NB4 (cell line): ENCODE measurements at regions not wholly inside any gene's neighbourhood (a gene's known extent, or its start where the extent isn't known, plus 50 kb on each side); places are given as distances from the start of the nearest gene placed in this dataset.

ENCODE experiments used
- DNase-seq: peaks from one replicate; pipeline ENCODE4 v3.0.0; 2010; ENCODE audit warnings: low read depth
- H3K4me3 ChIP-seq: one replicate; pipeline ENCODE4 v1.5.1; 2011; ENCODE audit warnings: mild to moderate bottlenecking, low read depth, low read length, moderate library complexity
- CTCF ChIP-seq: IDR thresholded peaks from one replicate; pipeline ENCODE4 v1.5.1; 2012; ENCODE audit warnings: low read depth, low read length
- MYC ChIP-seq: IDR thresholded peaks from 2 replicates; pipeline ENCODE4 v1.6.1; 2011; ENCODE audit warnings: low read depth, low read length
- POLR2A ChIP-seq: IDR thresholded peaks from 2 replicates; pipeline ENCODE4 v1.6.1; 2011; ENCODE audit warnings: mild to moderate bottlenecking; ENCODE audit not compliant: insufficient read length; ENCODE audit errors: extremely low read depth
- TF ChIP-seq, protein P1 (sequence below): IDR thresholded peaks from 2 replicates; pipeline ENCODE4 v1.6.1; 2011; ENCODE audit warnings: low read depth, low read length

DNA sequence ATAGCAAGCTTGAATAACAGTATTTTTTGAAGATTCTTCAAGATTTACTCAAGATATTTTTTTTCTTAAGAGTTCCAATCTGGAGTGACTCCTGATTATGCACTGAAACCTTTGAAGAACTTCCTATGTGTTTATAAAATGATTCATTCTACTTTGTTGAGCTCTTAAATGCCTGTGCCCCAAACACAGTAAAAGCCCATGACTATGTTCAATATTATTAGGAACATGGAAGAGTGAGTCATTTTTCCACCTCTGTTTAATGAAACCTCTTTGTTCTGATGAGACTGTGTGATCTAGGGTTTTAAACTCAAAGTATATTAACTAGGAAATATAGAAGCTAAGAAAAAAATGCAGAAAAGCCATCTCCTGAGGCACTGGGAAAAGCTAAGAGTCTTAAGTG, 415.0 kb upstream of the FBXO33 start:
- DNase-seq, result no peak
- H3K4me3 ChIP-seq, result no peak overlapping the region
- TF ChIP-seq MYC (no peak), POLR2A (no peak), CTCF (no peak)
- TF ChIP-seq, protein P1, sequence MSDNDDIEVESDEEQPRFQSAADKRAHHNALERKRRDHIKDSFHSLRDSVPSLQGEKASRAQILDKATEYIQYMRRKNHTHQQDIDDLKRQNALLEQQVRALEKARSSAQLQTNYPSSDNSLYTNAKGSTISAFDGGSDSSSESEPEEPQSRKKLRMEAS, result no peak

GRCh38 chr14:39843881-39844280, 411.6 kb upstream of the FBXO33 start:
- no peak for DNase-seq
- no peak for TF ChIP-seq MYC
- no peak for TF ChIP-seq CTCF
- TF ChIP-seq POLR2A, result no peak
- TF ChIP-seq, protein P1, result no peak
- H3K4me3 ChIP-seq, result no peak overlapping the region

DNA sequence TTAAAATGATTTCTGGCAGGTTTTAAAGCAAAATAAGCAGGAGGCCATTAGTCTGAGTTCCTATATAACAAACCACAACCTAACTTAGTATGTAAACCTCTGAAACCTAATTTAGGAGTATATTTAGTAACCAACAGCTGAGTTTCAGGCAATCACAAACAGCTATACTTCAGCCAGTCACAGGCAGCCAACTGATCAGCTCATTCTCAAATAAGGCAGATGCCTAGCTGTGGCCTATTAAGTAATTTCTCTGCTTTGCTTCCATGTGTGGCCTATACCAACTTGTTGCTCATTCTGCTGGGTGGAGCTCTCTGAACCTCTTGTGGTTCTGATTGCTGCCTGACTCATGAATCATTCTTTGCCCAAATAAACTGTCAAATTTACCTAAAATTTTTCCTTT, 408.9 kb upstream of the FBXO33 start:
- TF ChIP-seq MYC (no peak), CTCF (no peak), POLR2A (no peak)
- TF ChIP-seq, protein P1, result no peak
- no peak overlapping the region for H3K4me3 ChIP-seq
- DNase-seq, result no peak

DNA sequence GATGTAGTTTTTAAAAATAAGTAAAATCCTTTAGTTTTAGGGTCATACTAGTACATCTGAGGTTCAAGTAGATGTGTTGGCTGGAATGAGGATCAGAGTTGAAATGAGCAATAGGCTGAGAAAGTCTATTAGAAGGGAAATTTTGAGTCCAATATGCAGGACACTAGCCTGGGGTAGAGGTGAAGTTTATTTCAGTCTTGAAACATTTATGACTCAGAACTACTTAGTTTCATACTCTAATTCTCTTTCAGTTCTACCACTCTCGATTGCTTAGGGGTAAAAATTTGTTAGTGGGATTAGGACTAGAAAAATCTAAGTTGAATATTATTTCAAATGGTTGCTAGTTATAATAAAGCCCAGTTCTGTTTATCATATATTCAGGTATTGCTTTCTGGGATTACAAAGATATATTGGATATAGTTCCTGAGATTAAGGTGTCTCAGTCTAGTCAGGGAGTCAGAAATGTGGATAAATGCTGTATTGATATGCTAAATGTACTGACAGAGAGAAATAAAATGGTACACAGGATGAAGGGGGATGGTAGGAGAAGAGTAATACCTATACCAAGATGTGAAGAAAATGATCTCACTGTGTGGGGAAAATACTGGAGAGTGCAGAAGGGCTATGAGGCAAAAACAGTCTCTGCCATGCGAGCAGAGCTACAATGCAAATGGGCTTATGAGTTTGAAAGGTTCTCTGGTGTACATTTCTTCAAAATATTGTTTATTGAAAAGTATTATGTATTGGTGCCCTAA, 395.8 kb upstream of the FBXO33 start:
- TF ChIP-seq MYC (no peak), CTCF (no peak), POLR2A (no peak)
- TF ChIP-seq, protein P1, result no peak
- H3K4me3 ChIP-seq, result no peak overlapping the region
- DNase-seq, result no peak

- no peak overlapping the region for H3K4me3 ChIP-seq
- no peak for TF ChIP-seq CTCF
- no peak for TF ChIP-seq POLR2A
- TF ChIP-seq MYC, result no peak
- TF ChIP-seq, protein P1, result no peak
- no peak for DNase-seq
These were observed 380.5 kb upstream of the FBXO33 start for GRCh38 chr14:39812532-39813320.
